Stomach (tissue), 4 donors: ENCODE measurements at regions not wholly inside any gene's neighbourhood (a gene's known extent, or its start where the extent isn't known, plus 50 kb on each side); places are given as distances from the start of the nearest gene placed in this dataset.

Experiments
- EP300 ChIP-seq: sonication (generic); formaldehyde crosslinking; IDR thresholded peaks from one replicate; pipeline ENCODE4 v1.6.1; 2017; ENCODE audit warnings: antibody characterized with exemption
- POLR2A ChIP-seq, 4 donors: fragments of 450-650 bp; IDR thresholded peaks; one replicate each; pipeline ENCODE4 v1.6.1; 2016; ENCODE audit warnings: antibody characterized with exemption in 4 of 4, control low read depth in 2 of 4, mild to moderate bottlenecking in 1 of 4, moderate library complexity in 1 of 4
- POLR2AphosphoS5 ChIP-seq, 3 donors: sonication (generic); formaldehyde crosslinking; IDR thresholded peaks; one replicate each; pipeline ENCODE4 v1.6.1; 2016; ENCODE audit warnings: antibody characterized with exemption in 3 of 3
- TF ChIP-seq, protein P1 (sequence below), 7 experiments: fragments of 450-650 bp in 4 of 7; fragments of 200-600 bp in 3 of 7; sonication (generic) in 3 of 7; IDR thresholded peaks; one replicate each; pipeline ENCODE4 v1.5.1; 2016 to 2019; ENCODE audit warnings: antibody characterized with exemption in 7 of 7, control low read depth in 2 of 7, mild to moderate bottlenecking in 1 of 7

DNA sequence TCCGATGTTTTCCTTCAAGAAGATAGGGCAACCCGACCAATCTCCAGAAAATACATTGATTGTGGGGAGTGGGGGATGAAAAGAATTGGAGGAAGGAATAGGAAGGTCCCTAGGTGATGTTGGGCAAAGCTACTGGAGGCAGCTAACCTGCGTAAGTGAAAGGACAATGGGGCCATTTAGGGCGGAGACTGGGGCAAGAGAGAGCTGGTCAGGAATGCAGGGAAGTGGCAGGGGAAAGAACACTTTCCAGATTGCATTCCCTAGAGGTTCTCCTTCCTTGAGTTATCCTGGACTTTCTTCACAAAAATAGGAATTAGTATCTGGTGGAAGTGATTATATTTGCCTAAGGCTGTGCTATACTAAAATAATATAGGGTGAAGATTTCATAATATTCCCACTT is 151.8 kb upstream of the HMGA2 start:
- TF ChIP-seq, protein P1, sequence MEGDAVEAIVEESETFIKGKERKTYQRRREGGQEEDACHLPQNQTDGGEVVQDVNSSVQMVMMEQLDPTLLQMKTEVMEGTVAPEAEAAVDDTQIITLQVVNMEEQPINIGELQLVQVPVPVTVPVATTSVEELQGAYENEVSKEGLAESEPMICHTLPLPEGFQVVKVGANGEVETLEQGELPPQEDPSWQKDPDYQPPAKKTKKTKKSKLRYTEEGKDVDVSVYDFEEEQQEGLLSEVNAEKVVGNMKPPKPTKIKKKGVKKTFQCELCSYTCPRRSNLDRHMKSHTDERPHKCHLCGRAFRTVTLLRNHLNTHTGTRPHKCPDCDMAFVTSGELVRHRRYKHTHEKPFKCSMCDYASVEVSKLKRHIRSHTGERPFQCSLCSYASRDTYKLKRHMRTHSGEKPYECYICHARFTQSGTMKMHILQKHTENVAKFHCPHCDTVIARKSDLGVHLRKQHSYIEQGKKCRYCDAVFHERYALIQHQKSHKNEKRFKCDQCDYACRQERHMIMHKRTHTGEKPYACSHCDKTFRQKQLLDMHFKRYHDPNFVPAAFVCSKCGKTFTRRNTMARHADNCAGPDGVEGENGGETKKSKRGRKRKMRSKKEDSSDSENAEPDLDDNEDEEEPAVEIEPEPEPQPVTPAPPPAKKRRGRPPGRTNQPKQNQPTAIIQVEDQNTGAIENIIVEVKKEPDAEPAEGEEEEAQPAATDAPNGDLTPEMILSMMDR (IDR thresholded peaks at IDR 0.05), result no peak
- no peak for TF ChIP-seq POLR2A (IDR thresholded peaks at IDR 0.05)
- TF ChIP-seq POLR2AphosphoS5 (IDR thresholded peaks at IDR 0.05), result no peak
- no peak for TF ChIP-seq EP300
